ENCODE measurements at regions not wholly inside any gene's neighbourhood (a gene's known extent, or its start where the extent isn't known, plus 50 kb on each side); places are given as distances from the start of the nearest gene placed in this dataset.

DNA sequence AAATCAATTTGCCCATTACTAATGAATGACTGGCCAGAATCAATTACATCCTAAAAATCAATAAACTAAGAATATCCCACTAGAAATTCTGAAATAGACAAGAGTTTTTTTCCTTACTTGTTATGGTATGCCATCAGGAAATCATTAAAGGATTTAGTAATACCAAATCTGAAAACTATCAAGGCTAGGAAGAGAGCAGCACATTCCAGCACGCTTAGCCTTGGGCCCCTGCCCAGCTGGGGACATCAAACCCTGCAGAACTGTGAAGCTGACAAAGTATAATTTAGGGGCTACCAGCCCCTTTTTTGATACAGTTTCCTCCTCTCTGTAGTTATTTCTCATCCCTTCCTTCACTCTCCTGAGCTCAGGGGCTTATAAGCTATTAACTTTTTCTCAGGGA is 247.8 kb upstream of the ZC3H12C start:
- TF ChIP-seq CTCF (conservative IDR thresholded peaks at IDR 0.05) (no peak), EZH2 (IDR thresholded peaks at IDR 0.05; ENCODE audit: low read depth) (no peak)

Data from PC-9 (cell line).